Neuronal stem cell (in vitro differentiated cells): ENCODE measurements at regions not wholly inside any gene's neighbourhood (a gene's known extent, or its start where the extent isn't known, plus 50 kb on each side); places are given as distances from the start of the nearest gene placed in this dataset.

ENCODE experiments used
- DNase-seq: peaks from one replicate; pipeline ENCODE4 v3.0.0-alpha.2; 2013; ENCODE audit warnings: low spot score
- H2AFZ ChIP-seq: one replicate; pipeline ENCODE4 v1.6.1; 2013; ENCODE audit warnings: mild to moderate bottlenecking, low read length, inconsistent platforms
- H2AK5ac ChIP-seq: 2 replicates; pipeline ENCODE4 v1.6.1; 2013; ENCODE audit warnings: low read depth, mild to moderate bottlenecking, inconsistent platforms, low read length, moderate library complexity, mixed read lengths
- H2BK120ac ChIP-seq: 2 replicates; pipeline ENCODE4 v1.6.1; 2013; ENCODE audit warnings: low read depth, mild to moderate bottlenecking, inconsistent platforms, low read length, moderate library complexity, mixed read lengths
- H2BK12ac ChIP-seq: one replicate; pipeline ENCODE4 v1.6.1; 2013; ENCODE audit warnings: low read length, inconsistent platforms
- H2BK15ac ChIP-seq: 2 replicates; pipeline ENCODE4 v1.6.1; 2013; ENCODE audit warnings: mild to moderate bottlenecking, low read length, inconsistent platforms, mixed read lengths
- H2BK5ac ChIP-seq: one replicate; pipeline ENCODE4 v1.6.1; 2013; ENCODE audit warnings: inconsistent platforms, mild to moderate bottlenecking, low read length, moderate library complexity
- H3K14ac ChIP-seq: one replicate; pipeline ENCODE4 v1.6.1; 2013; ENCODE audit warnings: low read length, inconsistent platforms
- H3K18ac ChIP-seq: 2 replicates; pipeline ENCODE4 v1.6.1; 2013; ENCODE audit warnings: low read length, inconsistent platforms
- H3K23ac ChIP-seq: 2 replicates; pipeline ENCODE4 v1.6.1; 2013; ENCODE audit warnings: low read depth, mild to moderate bottlenecking, mixed read lengths, low read length, inconsistent platforms; ENCODE audit not compliant: poor library complexity
- H3K27ac ChIP-seq: replicated peaks from 3 replicates; pipeline ENCODE4 v1.5.1; 2013; ENCODE audit warnings: low read length, inconsistent platforms
- H3K27me3 ChIP-seq, 3 experiments: 2 replicates each; pipeline ENCODE4 v1.6.1; 2013; ENCODE audit warnings: low read length in 3 of 3, mild to moderate bottlenecking in 2 of 3, inconsistent platforms in 1 of 3, low read depth in 1 of 3, mixed read lengths in 1 of 3, moderate library complexity in 1 of 3; ENCODE audit not compliant: control insufficient read depth in 3 of 3, insufficient read depth in 3 of 3
- H3K36me3 ChIP-seq, 2 donors: replicated peaks in 1 of 2; 2 replicates each; pipeline ENCODE4 v1.6.1; 2013; ENCODE audit warnings: low read length in 2 of 2; ENCODE audit not compliant: control insufficient read depth in 2 of 2, insufficient read depth in 2 of 2
- H3K4ac ChIP-seq: 2 replicates; pipeline ENCODE4 v1.6.1; 2013; ENCODE audit warnings: inconsistent platforms, mild to moderate bottlenecking, low read length, moderate library complexity
- H3K4me1 ChIP-seq, 2 donors: 1 replicate in 1 of 2; 2 replicates in 1 of 2; pipeline ENCODE4 v1.6.1; 2013; ENCODE audit warnings: low read length in 2 of 2, low read depth in 1 of 2; ENCODE audit not compliant: control insufficient read depth in 2 of 2, insufficient read depth in 1 of 2
- H3K4me2 ChIP-seq: one replicate; pipeline ENCODE4 v1.6.1; 2013; ENCODE audit warnings: mild to moderate bottlenecking, low read length, inconsistent platforms; ENCODE audit not compliant: insufficient read depth, poor library complexity, severe bottlenecking
- H3K4me3 ChIP-seq, 2 donors: 2 replicates each; pipeline ENCODE4 v1.5.1; 2013; ENCODE audit warnings: low read length in 2 of 2, mild to moderate bottlenecking in 2 of 2, inconsistent platforms in 1 of 2, moderate library complexity in 1 of 2
- H3K79me1 ChIP-seq: one replicate; pipeline ENCODE4 v1.6.1; 2013; ENCODE audit warnings: low read depth, mild to moderate bottlenecking, inconsistent platforms, low read length, moderate library complexity
- H3K9ac ChIP-seq: one replicate; pipeline ENCODE4 v1.6.1; 2013; ENCODE audit warnings: mild to moderate bottlenecking, low read depth, low read length, inconsistent platforms; ENCODE audit not compliant: poor library complexity
- H3K9me3 ChIP-seq, 2 donors: replicated peaks in 1 of 2; 2 replicates each; pipeline versions ENCODE3 to v1.6.1; 2013; ENCODE audit warnings: low read length in 2 of 2, mild to moderate bottlenecking in 2 of 2, inconsistent platforms in 1 of 2, low read depth in 1 of 2, mixed read lengths in 1 of 2, moderate library complexity in 1 of 2; ENCODE audit not compliant: control insufficient read depth in 2 of 2, insufficient read depth in 1 of 2
- H4K8ac ChIP-seq: one replicate; pipeline ENCODE4 v1.6.1; 2013; ENCODE audit warnings: low read depth, mild to moderate bottlenecking, inconsistent platforms, low read length, moderate library complexity
- H4K91ac ChIP-seq: one replicate; pipeline ENCODE4 v1.6.1; 2013; ENCODE audit warnings: low read length, low read depth, mild to moderate bottlenecking, inconsistent platforms; ENCODE audit not compliant: poor library complexity
- WGBS, 2 donors: extraction: QIAGEN DNeasy Blood & Tissue Kit; methylation state at CpG; one replicate each; pipeline ENCODE4 v1.1.7; 2013; ENCODE audit warnings: missing lambda C conversion rate in 2 of 2, mixed read lengths in 1 of 2; ENCODE audit not compliant: insufficient read length in 2 of 2, insufficient replicate concordance in 1 of 2; ENCODE audit errors: extremely low coverage in 2 of 2; 5-methylcytosine and 5-hydroxymethylcytosine counted together

DNA sequence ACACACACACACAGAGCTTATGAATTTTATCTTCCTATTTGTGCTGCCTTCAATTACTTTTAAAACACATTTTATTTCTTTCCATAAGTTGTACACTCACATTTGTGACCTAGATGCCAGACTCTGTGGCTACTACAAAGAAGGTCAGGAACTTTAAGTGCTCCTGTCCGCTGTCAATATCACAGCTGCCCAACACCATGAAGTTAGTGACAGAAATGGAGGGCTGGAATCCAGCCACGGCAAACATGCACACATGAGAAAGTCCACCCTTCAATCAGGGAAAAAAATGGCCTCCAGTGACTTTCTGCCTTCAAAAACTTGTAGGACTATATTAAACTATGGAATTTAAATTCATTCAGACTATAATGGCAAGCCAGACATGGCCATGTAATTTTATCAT is 334.4 kb upstream of the FSTL5 start:
- H3K23ac ChIP-seq = no peak overlapping the region
- no peaks in the 10 kb centered on the region for H3K9me3 ChIP-seq
- no peak overlapping the region for H3K14ac ChIP-seq
- no peak overlapping the region for H2AK5ac ChIP-seq
- H3K4me2 ChIP-seq = no peak overlapping the region
- no CpG with 5 or more reads among the region's 2 CpGs for WGBS, 2 donors
- no peak overlapping the region for H3K27ac ChIP-seq
- no peaks in the 10 kb centered on the region for H3K27me3 ChIP-seq
- no peaks in the 10 kb centered on the region for H3K36me3 ChIP-seq
- no peak overlapping the region for H3K9ac ChIP-seq
- no peak overlapping the region for H3K4me3 ChIP-seq
- no peak overlapping the region for H2BK5ac ChIP-seq
- no peak overlapping the region for H3K18ac ChIP-seq
- H4K8ac ChIP-seq = no peak overlapping the region
- no peaks in the 10 kb centered on the region for H3K4me1 ChIP-seq
- H4K91ac ChIP-seq = no peak overlapping the region
- no peak overlapping the region for H3K4ac ChIP-seq
- no peaks in the 10 kb centered on the region for H3K79me1 ChIP-seq
- no peak overlapping the region for H2AFZ ChIP-seq
- H2BK120ac ChIP-seq = no peak overlapping the region
- H2BK12ac ChIP-seq = no peak overlapping the region
- DNase-seq = no peak
- no peak overlapping the region for H2BK15ac ChIP-seq

DNA sequence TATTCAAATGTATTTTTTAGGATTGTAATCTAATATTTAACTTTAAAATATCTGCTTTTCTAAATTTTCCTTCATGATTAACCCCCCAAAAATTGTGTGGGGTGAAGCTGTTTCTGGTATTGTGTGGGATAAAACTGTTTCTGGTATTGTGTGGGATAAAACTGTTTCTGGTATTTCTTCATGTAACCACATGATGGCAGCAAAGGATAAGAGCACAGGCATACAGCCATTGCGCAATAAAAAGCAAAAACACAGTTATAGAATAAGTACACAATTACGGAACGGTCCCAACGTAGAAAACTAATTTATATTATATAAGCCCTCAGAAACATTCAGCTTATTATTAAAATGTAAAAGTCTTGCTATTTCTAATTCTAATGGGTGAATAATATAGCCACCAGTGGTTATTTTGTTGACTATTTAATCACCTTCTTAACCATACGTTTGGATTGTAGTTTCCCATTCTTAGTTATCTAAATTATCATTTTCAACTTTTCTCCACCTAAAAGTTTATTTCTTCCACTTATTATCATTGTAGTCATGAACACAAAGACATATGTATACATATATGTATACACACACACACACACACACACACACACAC is 333.9 kb upstream of the FSTL5 start:
- no CpG with 5 or more reads among the region's 5 CpGs for WGBS, 2 donors
- Histone ChIP-seq H3K18ac (no peak overlapping the region), H3K79me1 (no peaks in the 10 kb centered on the region), H2BK15ac (no peak overlapping the region), H3K9me3 (no peaks in the 10 kb centered on the region), H3K4me3 (no peak overlapping the region), H4K8ac (no peak overlapping the region), H3K27me3 (no peaks in the 10 kb centered on the region), H3K4me1 (no peaks in the 10 kb centered on the region), H3K36me3 (no peaks in the 10 kb centered on the region), H3K9ac (no peak overlapping the region), H2AFZ (no peak overlapping the region), H3K14ac (no peak overlapping the region), H4K91ac (no peak overlapping the region), H2BK120ac (no peak overlapping the region), H3K4ac (no peak overlapping the region), H3K4me2 (no peak overlapping the region), H2BK12ac (no peak overlapping the region), H3K23ac (no peak overlapping the region), H3K27ac (no peak overlapping the region), H2BK5ac (no peak overlapping the region), H2AK5ac (no peak overlapping the region)
- DNase-seq = peak; percentile 24

DNA sequence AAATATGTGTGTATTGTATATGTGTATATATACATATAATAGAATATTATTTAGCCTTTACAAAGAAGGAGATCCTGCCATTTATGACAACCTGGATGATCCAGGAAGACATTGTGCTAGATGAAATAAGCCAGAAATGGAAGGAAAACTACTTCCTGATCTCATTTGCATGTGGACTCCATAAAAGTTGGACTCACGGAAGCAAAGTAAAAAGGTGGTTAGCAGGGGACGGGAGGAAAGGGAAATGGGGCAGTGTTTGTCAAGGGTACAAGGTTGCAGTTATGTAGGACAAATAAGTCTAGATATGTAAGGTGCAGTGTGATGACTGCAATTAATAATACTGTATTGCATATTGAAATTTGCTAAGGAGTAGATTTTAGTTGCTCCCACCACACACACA is 331.1 kb upstream of the FSTL5 start:
- Histone ChIP-seq H3K27me3 (no peaks in the 10 kb centered on the region), H2BK15ac (no peak overlapping the region), H3K79me1 (no peaks in the 10 kb centered on the region), H3K14ac (no peak overlapping the region), H2BK5ac (no peak overlapping the region), H2AK5ac (no peak overlapping the region), H4K8ac (no peak overlapping the region), H2BK12ac (no peak overlapping the region), H2BK120ac (no peak overlapping the region), H3K23ac (no peak overlapping the region), H3K27ac (no peak overlapping the region), H4K91ac (no peak overlapping the region), H2AFZ (no peak overlapping the region), H3K18ac (no peak overlapping the region), H3K9me3 (no peaks in the 10 kb centered on the region), H3K9ac (no peak overlapping the region), H3K4me3 (no peak overlapping the region), H3K4me2 (no peak overlapping the region), H3K4ac (no peak overlapping the region), H3K4me1 (no peaks in the 10 kb centered on the region), H3K36me3 (no peaks in the 10 kb centered on the region)
- DNase-seq = no peak
- no CpG with 5 or more reads among the region's 2 CpGs for WGBS, 2 donors

DNA sequence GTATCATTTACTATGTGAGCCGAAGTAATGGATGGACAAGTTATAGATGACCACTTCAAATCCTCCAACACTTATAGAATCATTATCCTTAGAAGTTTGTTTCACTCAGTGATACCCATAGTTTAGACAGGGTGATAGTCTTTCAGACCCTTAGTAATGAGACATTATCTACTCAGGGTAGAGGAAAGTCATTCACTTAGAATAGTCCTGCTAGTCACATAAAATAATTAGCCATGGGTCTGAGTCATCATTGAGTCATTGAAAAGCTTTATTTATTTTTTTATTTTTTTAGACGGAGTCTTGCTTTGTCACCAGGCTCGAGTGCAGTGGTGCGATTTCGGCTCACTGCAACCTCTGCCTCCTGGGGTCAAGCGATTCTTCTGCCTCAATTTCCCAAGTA is 321.7 kb upstream of the FSTL5 start:
- Histone ChIP-seq H2BK15ac (no peak overlapping the region), H2BK120ac (no peak overlapping the region), H2BK5ac (no peak overlapping the region), H3K9ac (no peak overlapping the region), H3K79me1 (no peaks in the 10 kb centered on the region), H3K36me3 (no peaks in the 10 kb centered on the region), H3K23ac (no peak overlapping the region), H3K27ac (no peak overlapping the region), H4K8ac (no peak overlapping the region), H2BK12ac (no peak overlapping the region), H3K4ac (no peak overlapping the region), H2AK5ac (no peak overlapping the region), H3K27me3 (no peaks in the 10 kb centered on the region), H3K4me1 (no peaks in the 10 kb centered on the region), H2AFZ (no peak overlapping the region), H3K18ac (no peak overlapping the region), H3K14ac (no peak overlapping the region), H3K9me3 (no peaks in the 10 kb centered on the region), H3K4me3 (no peak overlapping the region), H4K91ac (no peak overlapping the region), H3K4me2 (no peak overlapping the region)
- no peak for DNase-seq
- WGBS, 2 donors = no CpG with 5 or more reads among the region's 6 CpGs
